Smooth muscle cell (in vitro differentiated cells): ENCODE measurements at regions not wholly inside any gene's neighbourhood (a gene's known extent, or its start where the extent isn't known, plus 50 kb on each side); places are given as distances from the start of the nearest gene placed in this dataset.

ENCODE experiments used
- DNase-seq: peaks from one replicate; lab custom pipeline; 2025; ENCODE audit not compliant: unreplicated experiment; lab: John Stamatoyannopoulos, UW
- H2AFZ ChIP-seq: fragments of 200-600 bp; sonication (generic); 2 replicates; pipeline ENCODE4 v1.6.0; 2016; ENCODE audit warnings: antibody characterized with exemption, low read depth, mild to moderate bottlenecking
- H3F3A ChIP-seq: fragments of 200-600 bp; sonication (generic); 2 replicates; pipeline ENCODE4 v1.6.0; 2017; ENCODE audit warnings: antibody characterized with exemption, low read depth
- H3K27ac ChIP-seq: fragments of 200-600 bp; sonication (generic); 2 replicates; pipeline ENCODE4 v1.5.1; 2016; ENCODE audit warnings: low read depth, mild to moderate bottlenecking
- H3K27me3 ChIP-seq: fragments of 200-600 bp; sonication (generic); 2 replicates; pipeline ENCODE4 v1.6.1; 2016; ENCODE audit warnings: low read depth, mild to moderate bottlenecking
- H3K36me3 ChIP-seq: fragments of 200-600 bp; sonication (generic); 2 replicates; pipeline ENCODE4 v1.5.1; 2016; ENCODE audit warnings: low read depth
- H3K4me1 ChIP-seq: fragments of 200-600 bp; sonication (generic); 2 replicates; pipeline ENCODE4 v1.5.1; 2016; ENCODE audit warnings: low read depth
- H3K4me2 ChIP-seq: fragments of 200-600 bp; sonication (generic); 2 replicates; pipeline ENCODE4 v1.6.0; 2016; ENCODE audit warnings: mild to moderate bottlenecking
- H3K4me3 ChIP-seq: fragments of 200-600 bp; sonication (generic); 2 replicates; pipeline ENCODE4 v1.5.1; 2016; ENCODE audit warnings: mild to moderate bottlenecking
- H3K79me2 ChIP-seq: fragments of 200-600 bp; sonication (generic); 2 replicates; pipeline ENCODE4 v1.6.0; 2016; ENCODE audit warnings: low read depth, mild to moderate bottlenecking
- H3K9ac ChIP-seq: fragments of 200-600 bp; sonication (generic); 2 replicates; pipeline ENCODE4 v1.6.0; 2016; ENCODE audit warnings: low read depth
- H3K9me3 ChIP-seq: fragments of 200-600 bp; sonication (generic); replicated peaks from 2 replicates; pipeline ENCODE4 v1.5.1; 2016; ENCODE audit warnings: low read depth
- H4K20me1 ChIP-seq: fragments of 200-600 bp; sonication (generic); 2 replicates; pipeline ENCODE4 v1.6.0; 2016; ENCODE audit warnings: low read depth
- WGBS: methylation state at CpG from one replicate; pipeline ENCODE4 v1.1.7; 2016; ENCODE audit warnings: low lambda C conversion rate; 5-methylcytosine and 5-hydroxymethylcytosine counted together
- TF ChIP-seq, protein P1 (sequence below): fragments of 200-600 bp; sonication (generic); IDR thresholded peaks from 2 replicates; pipeline ENCODE4 v1.5.1; 2017; ENCODE audit warnings: borderline replicate concordance, mild to moderate bottlenecking, antibody characterized with exemption; ENCODE audit not compliant: insufficient read depth, poor library complexity, severe bottlenecking

DNA sequence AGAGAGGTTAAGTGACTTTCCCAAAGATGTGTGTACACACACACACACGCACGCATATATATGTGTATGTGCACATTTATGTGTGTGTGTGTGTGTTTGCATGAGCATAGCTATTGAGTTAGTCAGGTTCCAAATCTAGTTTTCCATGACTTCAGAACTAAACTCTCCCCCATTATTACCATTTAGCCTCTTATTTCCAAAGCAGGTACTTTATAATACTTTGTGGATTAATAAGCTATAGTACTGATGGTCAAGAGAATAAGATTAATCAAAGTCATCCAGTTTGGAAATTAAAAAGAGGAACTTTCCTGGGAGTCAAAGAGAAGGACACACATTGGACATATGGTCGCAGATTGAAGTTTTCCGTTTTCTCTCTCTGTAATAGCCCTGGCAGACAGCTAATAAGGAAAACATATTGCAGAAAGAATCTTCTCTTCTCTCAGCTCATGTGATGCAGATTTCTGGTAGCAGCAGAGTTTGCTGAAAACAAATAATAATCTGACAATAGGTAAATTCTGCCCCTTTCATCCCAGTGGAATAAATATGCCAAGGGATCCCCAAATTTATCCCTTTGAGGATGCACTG is 410.9 kb upstream of the TCF4 start:
- no peaks in the 10 kb centered on the region for H3F3A ChIP-seq
- no peaks in the 10 kb centered on the region for H3K79me2 ChIP-seq
- H3K4me1 ChIP-seq: peaks cover 60% of the 10 kb centered on the region
- no peak overlapping the region for H3K4me3 ChIP-seq
- no peak overlapping the region for H3K9ac ChIP-seq
- H2AFZ ChIP-seq: no peak overlapping the region
- no peaks in the 10 kb centered on the region for H4K20me1 ChIP-seq
- TF ChIP-seq, protein P1, sequence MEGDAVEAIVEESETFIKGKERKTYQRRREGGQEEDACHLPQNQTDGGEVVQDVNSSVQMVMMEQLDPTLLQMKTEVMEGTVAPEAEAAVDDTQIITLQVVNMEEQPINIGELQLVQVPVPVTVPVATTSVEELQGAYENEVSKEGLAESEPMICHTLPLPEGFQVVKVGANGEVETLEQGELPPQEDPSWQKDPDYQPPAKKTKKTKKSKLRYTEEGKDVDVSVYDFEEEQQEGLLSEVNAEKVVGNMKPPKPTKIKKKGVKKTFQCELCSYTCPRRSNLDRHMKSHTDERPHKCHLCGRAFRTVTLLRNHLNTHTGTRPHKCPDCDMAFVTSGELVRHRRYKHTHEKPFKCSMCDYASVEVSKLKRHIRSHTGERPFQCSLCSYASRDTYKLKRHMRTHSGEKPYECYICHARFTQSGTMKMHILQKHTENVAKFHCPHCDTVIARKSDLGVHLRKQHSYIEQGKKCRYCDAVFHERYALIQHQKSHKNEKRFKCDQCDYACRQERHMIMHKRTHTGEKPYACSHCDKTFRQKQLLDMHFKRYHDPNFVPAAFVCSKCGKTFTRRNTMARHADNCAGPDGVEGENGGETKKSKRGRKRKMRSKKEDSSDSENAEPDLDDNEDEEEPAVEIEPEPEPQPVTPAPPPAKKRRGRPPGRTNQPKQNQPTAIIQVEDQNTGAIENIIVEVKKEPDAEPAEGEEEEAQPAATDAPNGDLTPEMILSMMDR: no peak
- no peaks in the 10 kb centered on the region for H3K9me3 ChIP-seq
- H3K36me3 ChIP-seq: no peaks in the 10 kb centered on the region
- H3K27ac ChIP-seq: no peak overlapping the region
- no peaks in the 10 kb centered on the region for H3K27me3 ChIP-seq
- DNase-seq: no peak
- WGBS: 94% methylated on average over 4 of the region's 4 CpGs
- H3K4me2 ChIP-seq: peak overlapping the region; percentile 66

DNA sequence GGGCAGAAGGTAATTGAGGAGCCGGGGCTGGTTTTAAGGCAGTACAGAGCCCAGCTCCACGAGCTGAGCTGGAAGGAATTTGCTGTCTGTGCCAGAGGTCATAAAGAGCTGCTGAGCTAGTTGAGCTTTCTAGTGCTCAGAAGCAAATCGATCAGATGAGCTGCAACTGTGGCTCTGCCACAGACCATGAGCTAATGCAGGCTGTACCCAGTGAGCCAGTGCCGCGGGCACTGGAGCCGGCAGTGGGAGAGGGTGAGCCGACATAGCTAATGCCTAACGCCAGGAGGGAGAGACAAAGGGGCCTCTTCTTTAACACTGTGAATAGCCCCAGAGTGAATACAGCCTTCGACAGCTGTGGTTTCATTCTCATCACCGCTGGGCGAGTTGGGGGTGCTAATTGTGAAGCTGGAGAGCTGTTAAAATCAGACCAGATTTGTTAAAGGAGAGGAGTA is 410.1 kb upstream of the TCF4 start:
- 43% methylated on average over 11 of the region's 11 CpGs for WGBS
- no peaks in the 10 kb centered on the region for H3K27me3 ChIP-seq
- no peak for DNase-seq
- H3F3A ChIP-seq: no peaks in the 10 kb centered on the region
- H3K36me3 ChIP-seq: no peaks in the 10 kb centered on the region
- no peak overlapping the region for H3K27ac ChIP-seq
- H3K9me3 ChIP-seq: no peaks in the 10 kb centered on the region
- H4K20me1 ChIP-seq: no peaks in the 10 kb centered on the region
- TF ChIP-seq, protein P1: no peak
- H3K4me3 ChIP-seq: no peak overlapping the region
- H3K9ac ChIP-seq: no peak overlapping the region
- peak overlapping the region; percentile 66 for H3K4me2 ChIP-seq
- no peaks in the 10 kb centered on the region for H3K79me2 ChIP-seq
- H3K4me1 ChIP-seq: peaks cover 53% of the 10 kb centered on the region
- peak overlapping the region; percentile 32 for H2AFZ ChIP-seq

DNA sequence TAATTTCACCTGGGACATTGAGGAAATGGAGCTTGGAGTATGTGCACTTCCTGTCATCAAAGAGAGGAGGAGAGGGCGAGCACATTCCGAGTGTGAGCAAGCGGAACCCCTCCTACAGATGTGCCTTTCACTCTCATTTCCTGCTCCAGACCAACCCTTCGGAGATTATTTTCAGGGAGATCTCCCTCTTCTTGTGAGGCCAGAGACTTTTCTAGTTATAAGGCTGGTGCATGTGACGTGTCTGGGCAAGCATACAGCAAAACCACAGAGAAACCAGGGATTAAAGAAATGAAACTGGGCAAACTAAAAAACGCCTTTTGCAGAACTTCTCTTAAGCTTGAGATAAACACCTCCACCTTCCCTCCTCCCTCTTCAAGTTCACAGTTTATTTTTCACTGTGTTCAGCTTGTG is 409.2 kb upstream of the TCF4 start:
- TF ChIP-seq, protein P1: no peak
- peak overlapping the region; percentile 29 for H3K27ac ChIP-seq
- H3K4me2 ChIP-seq: peak overlapping the region; percentile 66
- no peaks in the 10 kb centered on the region for H3F3A ChIP-seq
- no peaks in the 10 kb centered on the region for H3K9me3 ChIP-seq
- H3K4me3 ChIP-seq: no peak overlapping the region
- H3K27me3 ChIP-seq: no peaks in the 10 kb centered on the region
- H2AFZ ChIP-seq: no peak overlapping the region
- no peaks in the 10 kb centered on the region for H3K79me2 ChIP-seq
- no peak for DNase-seq
- WGBS: 37% methylated on average over 6 of the region's 6 CpGs
- H3K4me1 ChIP-seq: peaks cover 45% of the 10 kb centered on the region
- H4K20me1 ChIP-seq: no peaks in the 10 kb centered on the region
- H3K36me3 ChIP-seq: no peaks in the 10 kb centered on the region
- H3K9ac ChIP-seq: no peak overlapping the region

DNA sequence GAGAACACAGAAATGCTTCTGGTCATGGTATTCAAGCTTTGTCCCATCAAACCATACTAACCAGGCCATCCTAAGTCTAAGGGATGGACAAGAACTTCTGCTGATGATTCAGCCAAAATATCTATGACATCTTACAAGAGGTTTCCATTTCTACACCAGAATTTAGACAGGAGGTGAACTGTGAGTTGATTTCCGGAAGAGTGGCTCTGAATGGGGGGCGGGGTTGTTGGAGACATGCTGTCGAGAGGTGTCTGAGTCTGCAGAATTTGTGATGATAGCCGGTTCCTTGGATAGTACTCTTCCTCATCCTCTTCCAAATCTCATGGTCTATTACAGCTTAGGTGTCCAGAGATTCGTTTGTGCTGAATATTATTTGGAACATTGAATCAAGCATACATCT is 408.7 kb upstream of the TCF4 start:
- H2AFZ ChIP-seq: no peak overlapping the region
- H4K20me1 ChIP-seq: no peaks in the 10 kb centered on the region
- peaks cover 43% of the 10 kb centered on the region for H3K4me1 ChIP-seq
- no peak for DNase-seq
- H3K27ac ChIP-seq: no peak overlapping the region
- H3K79me2 ChIP-seq: no peaks in the 10 kb centered on the region
- no peaks in the 10 kb centered on the region for H3F3A ChIP-seq
- no peaks in the 10 kb centered on the region for H3K9me3 ChIP-seq
- no peaks in the 10 kb centered on the region for H3K27me3 ChIP-seq
- H3K36me3 ChIP-seq: no peaks in the 10 kb centered on the region
- H3K4me3 ChIP-seq: no peak overlapping the region
- WGBS: 91% methylated on average over 5 of the region's 5 CpGs
- TF ChIP-seq, protein P1: no peak
- no peak overlapping the region for H3K9ac ChIP-seq
- peak overlapping the region; percentile 66 for H3K4me2 ChIP-seq
